ENCODE measurements at regions not wholly inside any gene's neighbourhood (a gene's known extent, or its start where the extent isn't known, plus 50 kb on each side); places are given as distances from the start of the nearest gene placed in this dataset.

- no peak for TF ChIP-seq CTCF (IDR thresholded peaks at IDR 0.05)
- TF ChIP-seq POLR2A (IDR thresholded peaks at IDR 0.05), result no peak
Observed at GRCh38 chr13:88744289-88744688, 1073.1 kb downstream of the SLITRK5 start.

Measured in ovary (tissue), 3 donors.